Activated T-cell treated with anti-CD3 and anti-CD28 coated beads, Interleukin-2, amount 50 U/mL, for 48 hours (primary cell): ENCODE measurements at regions not wholly inside any gene's neighbourhood (a gene's known extent, or its start where the extent isn't known, plus 50 kb on each side); places are given as distances from the start of the nearest gene placed in this dataset.
"Not testable (repeated sequence)": the region's sequence is repeated elsewhere in the genome, so short reads cannot be mapped to it uniquely, and the experiment has no call there.

Experiments
- DNase-seq, 2 experiments: peaks; one replicate each; pipeline ENCODE4 v3.0.0-alpha.2; 2020

DNA sequence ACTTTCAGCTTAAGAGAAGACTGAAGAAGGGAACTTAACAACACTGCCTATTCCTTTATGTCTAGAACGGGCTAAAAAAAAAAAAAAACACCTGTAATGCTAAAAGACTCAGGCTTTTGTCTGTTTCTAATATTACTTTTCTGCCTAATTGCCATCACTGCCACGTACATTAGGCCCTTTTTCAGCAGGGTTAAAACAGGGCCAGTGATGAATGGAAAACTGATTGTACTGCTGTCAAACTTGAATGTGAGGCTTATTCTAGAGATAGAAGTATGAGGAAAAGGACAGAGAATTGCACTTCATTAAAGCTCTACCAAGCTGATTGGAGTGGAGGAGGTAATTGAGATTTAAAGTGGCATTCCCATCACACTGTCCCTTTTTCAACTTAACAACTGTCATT lies 535.8 kb downstream of the PRKD1 start:
- no peak for DNase-seq

- no peak for DNase-seq
Measured at GRCh38 chr14:29392287-29392686, 535.4 kb downstream of the PRKD1 start.

GRCh38 chr14:29403091-29403490 lies 524.6 kb downstream of the PRKD1 start:
- DNase-seq, result no peak

DNA sequence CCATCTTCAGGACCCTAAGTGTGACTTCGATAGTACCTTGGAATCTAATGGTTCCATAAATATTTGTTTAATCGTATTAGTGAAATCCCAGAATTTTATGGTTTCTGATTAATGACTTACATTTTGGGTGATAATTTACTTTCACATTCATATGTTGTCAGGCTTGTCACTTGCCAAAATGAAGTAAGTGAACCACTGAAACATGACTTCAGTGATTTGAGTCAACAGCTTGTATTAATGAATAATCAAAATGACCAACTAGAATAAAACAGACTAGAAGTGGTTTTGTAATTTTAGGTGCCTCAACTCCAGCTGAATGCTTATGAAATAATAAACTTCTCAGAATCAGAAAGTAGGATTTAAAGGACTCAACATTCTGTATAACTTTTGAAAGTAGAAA lies 517.1 kb downstream of the PRKD1 start:
- DNase-seq, result no peak

- not testable (repeated sequence) for DNase-seq
Measured at GRCh38 chr14:29414931-29415330, 512.7 kb downstream of the PRKD1 start.

- no peak for DNase-seq
Measured at GRCh38 chr14:29419736-29420135, 507.9 kb downstream of the PRKD1 start.

DNA sequence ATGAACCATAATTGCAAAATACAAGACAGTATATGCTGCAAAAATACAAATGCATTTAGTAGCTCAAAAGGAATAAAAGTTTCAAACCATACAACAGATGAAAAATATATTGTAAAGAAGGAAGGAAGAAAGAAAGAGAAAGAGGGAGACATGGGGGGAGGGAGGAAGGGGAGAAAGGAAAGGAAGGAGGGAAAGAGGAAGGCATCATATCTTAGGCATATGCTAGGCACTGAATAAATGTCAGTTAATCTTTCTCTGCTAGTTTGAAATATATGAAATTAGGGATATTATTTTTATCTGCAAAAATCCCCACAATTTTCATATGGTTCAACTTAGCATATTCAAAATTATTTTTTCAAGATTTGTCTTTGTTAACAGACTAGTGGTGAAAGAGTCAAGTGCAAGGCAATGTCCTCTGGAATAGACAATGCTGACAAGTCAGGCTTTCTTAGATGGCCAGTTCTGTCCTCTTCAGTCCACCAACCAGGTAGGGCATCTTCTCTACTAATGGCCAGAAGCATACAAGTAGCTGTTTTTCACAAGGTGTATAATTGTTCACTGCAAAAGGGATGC lies 506.4 kb downstream of the PRKD1 start:
- DNase-seq, result no peak

DNA sequence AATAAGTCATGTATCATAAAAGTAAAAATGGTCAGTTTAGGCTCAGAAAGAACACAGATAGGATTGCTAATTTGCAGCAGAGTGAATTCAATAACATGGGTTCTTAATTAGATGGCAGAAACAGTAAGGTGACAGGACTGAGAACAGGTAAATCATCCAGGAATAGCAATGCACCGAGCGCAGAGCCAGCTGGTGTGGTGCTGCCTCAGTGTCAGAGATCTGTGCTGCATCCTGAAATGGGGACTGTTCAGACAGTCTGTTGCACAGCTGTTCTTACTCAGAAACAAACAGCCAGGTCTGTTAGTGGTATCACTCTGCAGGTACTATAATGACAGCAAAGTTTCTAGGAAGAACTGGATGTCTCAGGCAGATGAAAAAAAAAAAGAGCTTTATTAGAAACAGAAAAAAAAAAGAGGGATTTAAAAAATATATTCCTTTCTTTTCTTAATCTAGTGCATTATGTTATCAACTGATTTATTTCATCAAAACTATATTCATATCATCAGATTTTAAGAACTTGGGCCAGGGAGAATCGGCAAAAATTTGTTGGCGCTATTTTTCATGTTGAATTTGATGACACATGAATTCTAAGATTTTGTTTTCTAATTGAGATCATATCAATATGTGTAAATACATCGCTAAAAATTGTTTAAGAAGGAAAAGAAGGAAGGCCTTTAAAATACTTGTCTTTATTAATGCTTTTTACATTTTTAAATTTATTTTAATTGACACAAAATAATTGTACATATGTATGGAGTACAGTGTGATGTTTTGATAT lies 501.8 kb downstream of the PRKD1 start:
- no peak for DNase-seq

- DNase-seq, result no peak
Measured at GRCh38 chr14:29442696-29443095, 485.0 kb downstream of the PRKD1 start.

GRCh38 chr14:29444216-29444615 lies 483.4 kb downstream of the PRKD1 start:
- DNase-seq, result no peak

DNA sequence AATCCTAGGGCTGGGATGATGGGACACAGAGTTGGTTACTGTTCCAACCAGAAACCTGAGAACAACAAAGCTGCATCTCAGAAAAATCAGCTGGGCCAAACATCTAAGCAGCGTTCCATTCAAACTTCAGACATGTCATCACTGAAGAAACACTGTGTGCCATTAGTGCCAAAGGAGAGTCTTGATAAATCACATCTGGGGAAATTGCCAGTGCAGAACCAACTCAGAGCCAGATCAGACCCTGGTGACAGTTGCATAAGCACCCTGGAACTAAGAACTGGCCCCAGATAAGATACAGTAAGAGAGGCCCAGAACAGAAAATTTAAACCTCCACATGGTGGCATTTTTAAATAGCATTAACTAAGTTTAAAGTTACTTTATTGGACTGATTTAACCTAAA lies 482.8 kb downstream of the PRKD1 start:
- no peak for DNase-seq

DNA sequence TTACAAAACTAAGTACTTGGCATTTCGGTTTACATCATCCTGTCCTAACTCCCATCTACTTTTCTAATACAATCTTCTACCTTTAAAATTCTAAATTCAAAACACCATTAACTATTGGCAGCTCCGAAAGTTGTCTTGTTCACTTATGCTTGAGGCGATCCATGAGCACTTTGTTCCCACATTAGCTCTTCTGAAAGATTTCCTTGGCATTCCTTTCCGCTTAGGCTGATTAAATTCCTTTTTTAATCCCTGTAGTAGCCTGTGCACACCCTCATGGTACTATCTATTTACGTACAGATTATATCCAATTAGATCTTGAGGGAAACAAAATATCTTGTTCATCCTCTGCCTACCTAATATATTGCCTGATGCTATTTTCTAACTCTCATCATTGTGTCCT lies 480.7 kb downstream of the PRKD1 start:
- no peak for DNase-seq

DNA sequence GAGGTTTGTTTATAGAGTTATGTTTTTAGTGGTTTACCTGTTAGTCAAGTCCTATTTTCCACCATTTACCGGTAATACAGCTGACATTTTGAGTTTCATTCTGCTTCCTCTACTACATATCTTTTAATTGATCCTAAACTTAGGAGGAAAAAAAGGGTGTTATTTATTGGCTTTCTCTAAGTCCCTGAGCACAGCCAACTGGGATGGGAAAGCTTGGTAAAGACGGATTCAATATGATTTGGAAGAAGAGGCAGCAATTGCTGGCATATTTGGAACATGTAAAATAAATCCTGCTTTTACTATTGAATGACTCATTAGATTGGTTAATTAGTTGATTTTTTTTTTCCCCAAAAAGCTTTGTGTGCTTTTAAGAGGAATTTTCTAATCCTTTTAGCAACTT lies 475.7 kb downstream of the PRKD1 start:
- DNase-seq, result no peak

DNA sequence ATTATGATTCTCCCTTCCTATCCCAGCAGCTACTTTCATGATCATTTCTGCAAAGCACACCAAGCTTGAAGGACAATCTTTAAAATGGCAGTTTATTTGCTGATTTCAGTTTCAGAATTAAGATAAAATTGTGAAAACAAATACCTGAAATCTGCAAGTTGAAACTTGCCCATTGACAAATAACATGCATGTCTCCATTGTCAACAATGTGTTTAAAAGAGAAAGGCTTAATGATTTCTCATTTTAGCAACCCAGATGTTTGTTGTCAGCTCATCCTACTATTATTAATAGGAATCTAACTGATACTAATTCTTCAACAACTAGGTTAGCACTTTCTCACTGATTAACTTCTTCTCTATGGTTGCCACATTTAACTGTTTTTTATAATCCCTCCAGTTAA lies 474.6 kb downstream of the PRKD1 start:
- no peak for DNase-seq

GRCh38 chr14:29454026-29454693 lies 473.5 kb downstream of the PRKD1 start:
- DNase-seq, result no peak

- no peak for DNase-seq
Measured at GRCh38 chr14:29458547-29458946, 469.1 kb downstream of the PRKD1 start.

DNA sequence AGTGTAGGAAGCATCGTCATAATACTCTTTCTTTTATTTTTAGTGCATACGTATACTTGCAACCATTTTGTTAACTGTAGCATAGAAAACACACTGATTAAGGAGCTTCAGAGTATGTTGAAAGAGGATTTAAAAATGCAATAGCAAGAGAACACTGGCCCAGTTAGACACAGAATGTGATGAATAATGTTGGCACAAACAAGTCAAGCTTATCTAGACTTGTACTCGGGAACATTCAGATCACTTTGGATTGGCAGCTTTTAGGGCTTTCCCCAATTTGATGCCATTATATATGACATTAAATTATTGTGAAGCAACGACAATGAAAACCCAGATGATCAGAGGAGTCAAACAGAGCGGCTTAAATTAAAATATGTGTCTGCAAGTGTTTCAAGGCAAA lies 468.1 kb downstream of the PRKD1 start:
- no peak for DNase-seq

DNA sequence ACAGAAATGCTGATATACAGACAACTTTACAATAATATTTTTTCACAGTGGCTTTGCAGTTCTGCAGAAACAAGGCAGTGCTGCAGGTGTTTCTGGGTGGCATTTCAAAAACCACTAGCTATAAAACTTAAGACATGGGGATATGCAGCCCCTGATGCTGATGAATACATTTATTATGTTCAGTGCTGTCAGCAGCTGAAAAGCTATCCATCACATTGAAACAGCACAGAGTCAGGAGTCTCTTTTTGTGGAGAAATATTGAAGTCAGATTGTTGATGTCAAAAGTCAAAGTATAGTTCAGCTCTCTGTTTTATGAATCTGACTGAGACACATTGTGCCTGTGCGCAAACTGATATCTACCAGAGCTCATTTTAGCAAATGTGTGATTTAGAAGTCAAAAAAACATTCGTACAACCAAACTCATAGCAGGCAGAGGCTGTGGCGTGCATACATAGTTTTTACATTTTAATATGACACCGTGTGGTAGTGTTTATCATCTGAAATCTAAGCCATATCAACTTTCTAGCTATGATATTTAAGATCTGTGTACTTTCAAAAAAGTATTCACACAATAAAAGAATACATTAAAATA lies 467.6 kb downstream of the PRKD1 start:
- DNase-seq, result no peak

DNA sequence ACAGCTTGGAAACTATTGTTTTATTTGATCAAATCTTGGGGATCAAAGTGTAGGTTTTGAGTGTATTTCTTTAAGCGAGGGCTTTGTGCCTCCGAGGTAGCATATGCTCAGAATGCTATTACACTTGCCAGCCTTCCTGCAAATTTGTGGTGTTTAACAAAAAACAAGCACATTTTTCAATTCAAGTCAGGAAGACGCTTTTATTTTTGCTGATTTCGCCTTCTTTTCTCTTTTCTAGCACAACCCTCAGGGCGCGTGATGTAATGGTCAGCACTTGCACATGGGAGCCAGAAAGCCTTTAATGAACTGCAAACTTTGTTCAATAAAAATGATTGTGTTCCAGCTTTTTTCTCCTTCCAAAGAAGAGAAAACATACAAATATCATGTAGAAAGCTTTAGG lies 466.5 kb downstream of the PRKD1 start:
- no peak for DNase-seq

GRCh38 chr14:29461506-29461905 lies 466.1 kb downstream of the PRKD1 start:
- DNase-seq, result no peak

DNA sequence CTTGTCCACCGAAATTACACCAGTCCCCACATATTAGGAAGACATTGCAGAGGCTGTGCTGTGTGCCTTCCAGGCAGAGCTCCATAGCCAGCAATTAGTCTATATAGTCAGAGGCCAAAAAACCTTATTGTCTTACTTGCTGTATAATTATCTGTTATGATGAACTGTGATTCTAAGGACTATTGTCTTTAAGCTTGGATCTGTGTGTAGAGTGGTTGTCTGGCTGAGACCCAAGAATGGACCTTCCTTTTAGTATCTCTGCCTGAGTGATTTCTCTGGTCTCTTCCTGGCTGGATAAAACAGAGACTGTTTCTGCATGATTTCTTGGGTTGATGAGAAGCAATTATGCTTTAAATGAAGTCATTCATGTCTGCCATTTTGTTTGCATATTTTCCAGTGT lies 465.3 kb downstream of the PRKD1 start:
- no peak for DNase-seq

- DNase-seq, result no peak
Measured at GRCh38 chr14:29462772-29463171, 464.9 kb downstream of the PRKD1 start.

DNA sequence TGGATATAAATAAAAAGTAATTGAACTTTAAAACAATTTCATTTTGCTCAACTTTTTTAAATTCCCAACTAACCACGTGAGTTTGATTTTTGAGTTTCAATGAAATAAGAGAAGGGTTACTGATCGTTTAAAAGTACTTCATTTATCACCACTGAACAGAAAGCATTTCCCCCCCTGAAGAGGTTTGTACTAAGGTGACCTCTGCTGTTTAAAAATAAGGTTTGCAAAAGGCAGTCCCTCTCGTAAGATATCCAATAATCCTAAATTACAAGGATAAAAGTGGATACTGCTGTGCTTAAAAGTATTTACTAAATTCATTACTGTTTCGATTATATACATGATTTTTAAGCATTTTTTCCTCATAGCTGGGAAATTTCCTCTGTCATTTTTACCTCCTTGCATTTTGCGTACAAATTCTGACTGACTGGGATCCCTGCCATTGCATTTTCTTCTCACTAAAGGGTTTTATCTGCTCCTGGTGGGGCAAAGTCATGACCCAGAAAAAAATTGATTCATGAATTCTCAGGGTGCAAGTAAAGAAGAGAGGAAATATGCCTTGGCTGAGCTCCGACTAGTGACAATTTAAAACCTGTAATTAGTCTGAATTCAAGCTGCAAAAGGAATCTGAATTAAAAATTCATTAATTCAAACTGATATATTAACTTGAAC lies 463.8 kb downstream of the PRKD1 start:
- no peak for DNase-seq
